Calu3 (cell line): ENCODE measurements at regions not wholly inside any gene's neighbourhood (a gene's known extent, or its start where the extent isn't known, plus 50 kb on each side); places are given as distances from the start of the nearest gene placed in this dataset.
"Not testable (repeated sequence)": the region's sequence is repeated elsewhere in the genome, so short reads cannot be mapped to it uniquely, and the experiment has no call there.

Experiments
- BruUV-seq: library from RNA; stranded (reverse); fragments of 400-500 nt; replicated peaks from 2 replicates; lab custom pipeline; 2021; lab: Mats Ljungman, UMichigan
- CTCF ChIA-PET: fragments of 300-600 bp; sonication (Branson Sonifier 250); formaldehyde crosslinking; loops from one replicate; lab custom pipeline; 2022; ENCODE audit warnings: antibody characterized with exemption; lab: Charles Lee
- DNase-seq: peaks from one replicate; pipeline ENCODE4 v3.0.0; 2022
- H3K27ac Mint-ChIP-seq: one replicate; pipeline ENCODE4 v1.8.0; 2022; ENCODE audit warnings: mixed read lengths; ENCODE audit not compliant: unreplicated experiment
- H3K27me3 Mint-ChIP-seq: one replicate; pipeline ENCODE4 v1.8.0; 2022; ENCODE audit warnings: mixed read lengths; ENCODE audit not compliant: unreplicated experiment
- H3K36me3 Mint-ChIP-seq: one replicate; pipeline ENCODE4 v1.8.0; 2022; ENCODE audit warnings: mild to moderate bottlenecking, moderate library complexity, mixed read lengths; ENCODE audit not compliant: insufficient read depth, unreplicated experiment
- H3K4me1 Mint-ChIP-seq: one replicate; pipeline ENCODE4 v1.8.0; 2022; ENCODE audit warnings: mild to moderate bottlenecking, low read depth, mixed read lengths; ENCODE audit not compliant: unreplicated experiment
- H3K4me3 Mint-ChIP-seq: one replicate; pipeline ENCODE4 v1.8.0; 2022; ENCODE audit warnings: mild to moderate bottlenecking, low read depth, moderate library complexity, mixed read lengths; ENCODE audit not compliant: unreplicated experiment
- H3K9me3 Mint-ChIP-seq: one replicate; pipeline ENCODE4 v1.8.0; 2022; ENCODE audit warnings: low read depth, mixed read lengths; ENCODE audit not compliant: unreplicated experiment
- intact Hi-C: fragments of 100-400 bp; cut with micrococcal nuclease; formaldehyde crosslinking; loops from one replicate; pipeline ENCODE4 v1.10.0; 2022; ENCODE audit not compliant: unreplicated experiment
- TF ChIP-seq, protein P1 (sequence below): fragments of 200-600 bp; IDR thresholded peaks from one replicate; pipeline ENCODE4 v1.8.0; 2022; ENCODE audit warnings: antibody characterized with exemption; ENCODE audit not compliant: unreplicated experiment

DNA sequence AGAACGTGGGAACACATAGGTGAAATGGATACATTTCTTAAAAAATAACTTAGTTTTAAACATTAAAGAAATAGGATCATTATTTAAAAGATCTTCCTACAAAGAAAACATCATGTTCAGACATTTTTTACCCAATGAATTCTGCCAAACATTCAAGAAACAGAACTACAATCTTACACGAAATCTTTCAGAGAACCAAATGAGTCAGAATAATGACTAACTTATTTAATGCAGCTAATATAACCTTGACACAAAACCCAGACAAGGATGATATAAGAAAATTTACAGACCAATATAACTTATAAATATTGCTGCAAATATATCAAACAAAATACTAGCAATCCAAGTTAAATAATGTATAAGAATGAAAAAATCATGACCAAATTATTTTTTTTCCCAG lies 220.1 kb upstream of the KCNK2 start:
- no peak for DNase-seq
- no TSS peak for BruUV-seq
- no peak overlapping the region for H3K4me3 Mint-ChIP-seq
- H3K4me1 Mint-ChIP-seq: peaks cover 25% of the 10 kb centered on the region
- no peaks in the 10 kb centered on the region for H3K27me3 Mint-ChIP-seq
- H3K9me3 Mint-ChIP-seq: peaks cover 4% of the 10 kb centered on the region
- intact Hi-C loops: no loop called here
- H3K36me3 Mint-ChIP-seq: peaks cover 7% of the 10 kb centered on the region
- CTCF ChIA-PET: no interaction called here
- H3K27ac Mint-ChIP-seq: no peak overlapping the region
- TF ChIP-seq, protein P1, sequence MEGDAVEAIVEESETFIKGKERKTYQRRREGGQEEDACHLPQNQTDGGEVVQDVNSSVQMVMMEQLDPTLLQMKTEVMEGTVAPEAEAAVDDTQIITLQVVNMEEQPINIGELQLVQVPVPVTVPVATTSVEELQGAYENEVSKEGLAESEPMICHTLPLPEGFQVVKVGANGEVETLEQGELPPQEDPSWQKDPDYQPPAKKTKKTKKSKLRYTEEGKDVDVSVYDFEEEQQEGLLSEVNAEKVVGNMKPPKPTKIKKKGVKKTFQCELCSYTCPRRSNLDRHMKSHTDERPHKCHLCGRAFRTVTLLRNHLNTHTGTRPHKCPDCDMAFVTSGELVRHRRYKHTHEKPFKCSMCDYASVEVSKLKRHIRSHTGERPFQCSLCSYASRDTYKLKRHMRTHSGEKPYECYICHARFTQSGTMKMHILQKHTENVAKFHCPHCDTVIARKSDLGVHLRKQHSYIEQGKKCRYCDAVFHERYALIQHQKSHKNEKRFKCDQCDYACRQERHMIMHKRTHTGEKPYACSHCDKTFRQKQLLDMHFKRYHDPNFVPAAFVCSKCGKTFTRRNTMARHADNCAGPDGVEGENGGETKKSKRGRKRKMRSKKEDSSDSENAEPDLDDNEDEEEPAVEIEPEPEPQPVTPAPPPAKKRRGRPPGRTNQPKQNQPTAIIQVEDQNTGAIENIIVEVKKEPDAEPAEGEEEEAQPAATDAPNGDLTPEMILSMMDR: no peak

DNA sequence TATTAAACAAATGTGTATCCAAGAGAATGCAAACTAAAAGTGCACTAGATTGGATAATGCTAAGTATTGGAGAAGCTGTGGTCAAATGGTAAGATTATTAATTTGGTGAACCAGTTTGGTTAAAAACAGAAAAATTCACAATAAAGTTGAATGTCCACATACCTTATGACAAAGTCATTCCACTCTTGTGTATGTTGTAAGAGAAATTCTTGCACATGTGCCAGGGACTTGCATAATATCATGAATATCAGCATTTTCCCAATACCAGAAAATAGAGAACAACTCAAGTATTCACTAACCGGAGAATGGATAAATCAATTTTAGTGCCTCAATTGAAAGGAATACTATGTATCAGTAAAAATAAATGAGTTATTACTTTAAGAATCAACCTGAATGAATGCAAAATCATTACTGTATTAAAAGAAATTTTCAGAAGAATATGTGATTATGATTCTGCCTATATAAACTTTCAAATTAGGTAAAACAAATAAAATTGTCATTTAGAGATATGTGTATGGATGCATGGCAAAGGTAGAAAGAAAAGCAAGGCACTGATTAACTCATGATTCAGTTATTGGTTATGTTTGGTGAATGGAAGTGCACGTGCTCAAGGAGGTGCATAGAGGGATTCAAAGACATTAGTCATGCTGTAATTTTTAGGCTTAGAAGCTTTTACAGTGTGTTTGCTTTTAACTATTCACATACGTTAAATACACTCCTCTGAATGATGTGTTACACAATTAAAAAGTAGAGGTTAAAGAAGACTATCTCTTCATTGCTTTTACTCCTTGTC lies 217.4 kb upstream of the KCNK2 start:
- CTCF ChIA-PET: no interaction called here
- BruUV-seq: no TSS peak
- TF ChIP-seq, protein P1: no peak
- H3K27me3 Mint-ChIP-seq: no peaks in the 10 kb centered on the region
- peaks cover 4% of the 10 kb centered on the region for H3K9me3 Mint-ChIP-seq
- H3K4me1 Mint-ChIP-seq: peaks cover 25% of the 10 kb centered on the region
- peak; percentile 56 for DNase-seq
- H3K36me3 Mint-ChIP-seq: peaks cover 7% of the 10 kb centered on the region
- intact Hi-C loops: loop anchor here (2.0 kb wide), 2 partner anchors 24 to 38 kb away; no protein-coding TSS in a partner anchor
- H3K4me3 Mint-ChIP-seq: no peak overlapping the region
- peak overlapping the region; percentile 69 for H3K27ac Mint-ChIP-seq

DNA sequence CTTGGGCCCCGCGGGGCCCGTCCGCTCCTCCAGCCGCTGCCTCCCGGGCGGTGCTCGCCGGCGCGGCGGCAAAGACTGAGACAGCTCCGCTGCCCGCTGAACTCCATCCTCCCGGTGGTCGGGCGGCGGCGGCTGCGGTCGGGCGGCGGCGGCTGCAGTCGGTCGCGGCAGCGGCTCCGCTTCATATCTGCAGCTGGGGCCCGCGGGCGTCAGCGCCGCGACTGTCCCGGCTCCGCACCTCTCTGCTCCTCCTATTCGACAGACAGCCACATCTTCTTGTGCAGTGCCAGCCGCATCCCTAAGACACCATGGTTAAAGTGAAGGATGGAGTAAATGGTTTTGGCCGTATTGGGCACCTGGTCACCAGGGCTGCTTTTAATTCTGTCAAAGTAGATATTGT lies 212.1 kb upstream of the KCNK2 start:
- BruUV-seq, H3K9me3 Mint-ChIP-seq, H3K36me3 Mint-ChIP-seq, DNase-seq, CTCF ChIA-PET, H3K27ac Mint-ChIP-seq, intact Hi-C loops, H3K4me3 Mint-ChIP-seq, H3K27me3 Mint-ChIP-seq: not testable (repeated sequence)
- H3K4me1 Mint-ChIP-seq: peaks cover 10% of the 10 kb centered on the region

DNA sequence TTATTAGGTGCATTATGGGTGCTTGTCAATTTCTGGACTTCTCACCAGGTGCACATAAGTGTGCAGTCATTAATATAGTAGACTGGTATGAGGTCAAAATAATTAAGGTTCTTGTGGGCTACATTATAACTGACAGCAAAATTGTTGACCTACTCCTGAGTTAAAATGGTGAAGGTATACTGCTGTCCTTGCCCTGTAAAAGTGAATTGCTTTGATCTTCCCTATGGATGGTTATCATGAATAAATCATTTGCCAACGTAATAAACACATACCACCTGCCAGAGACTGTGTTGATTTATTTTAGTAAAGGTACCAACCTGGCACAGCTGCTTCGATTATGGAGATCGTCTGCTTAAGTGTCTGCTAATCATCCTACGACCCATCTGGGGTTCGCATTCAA lies 201.6 kb upstream of the KCNK2 start:
- no peaks in the 10 kb centered on the region for H3K4me1 Mint-ChIP-seq
- TF ChIP-seq, protein P1: no peak
- no peak overlapping the region for H3K4me3 Mint-ChIP-seq
- intact Hi-C loops: no loop called here
- H3K36me3 Mint-ChIP-seq: no peaks in the 10 kb centered on the region
- BruUV-seq: no TSS peak
- no peaks in the 10 kb centered on the region for H3K27me3 Mint-ChIP-seq
- no peak overlapping the region for H3K27ac Mint-ChIP-seq
- DNase-seq: no peak
- no peaks in the 10 kb centered on the region for H3K9me3 Mint-ChIP-seq
- CTCF ChIA-PET: no interaction called here

DNA sequence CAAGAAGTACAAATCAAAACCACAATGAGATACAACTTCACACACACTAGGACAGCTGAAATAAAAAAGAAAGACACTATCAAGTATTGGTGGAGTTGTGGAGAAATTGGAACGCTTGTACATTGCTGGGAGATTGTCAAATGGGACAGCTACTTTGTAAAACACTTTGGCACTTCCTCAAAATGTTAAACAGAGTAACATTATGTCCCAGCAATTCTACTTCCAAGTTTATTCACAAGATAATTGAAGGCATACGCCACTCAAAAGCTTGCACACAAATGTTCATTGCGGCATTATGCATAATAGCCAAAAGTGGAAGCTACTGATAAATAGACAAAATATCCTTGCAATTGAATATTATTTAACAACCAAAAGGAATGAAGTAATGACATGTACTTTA lies 199.9 kb upstream of the KCNK2 start:
- BruUV-seq: no TSS peak
- intact Hi-C loops: no loop called here
- TF ChIP-seq, protein P1: no peak
- CTCF ChIA-PET: interaction anchor here (0.6 kb wide), 1 partner anchor 26 kb away, joined by 3 read pairs; no protein-coding TSS in a partner anchor
- Mint-ChIP-seq H3K9me3 (peaks cover 3% of the 10 kb centered on the region), H3K27me3 (no peaks in the 10 kb centered on the region), H3K36me3 (no peaks in the 10 kb centered on the region), H3K4me1 (no peaks in the 10 kb centered on the region), H3K27ac (no peak overlapping the region), H3K4me3 (no peak overlapping the region)
- DNase-seq: no peak
